Gastroesophageal sphincter (tissue), 4 donors: ENCODE measurements at regions not wholly inside any gene's neighbourhood (a gene's known extent, or its start where the extent isn't known, plus 50 kb on each side); places are given as distances from the start of the nearest gene placed in this dataset.

Source experiments
- ATAC-seq: fragments of 150-250 bp; one replicate; pipeline ENCODE4 v1.9.1; 2016; ENCODE audit warnings: mild to moderate bottlenecking, moderate library complexity
- H3K27ac ChIP-seq, 4 donors: fragments of 200-600 bp; sonication (generic) in 3 of 4; 1 replicate in 3 of 4; 2 replicates in 1 of 4; pipeline ENCODE4 v1.5.1; 2016 to 2019
- H3K27me3 ChIP-seq: fragments of 200-600 bp; sonication (generic); one replicate; pipeline ENCODE4 v1.5.1; 2019
- H3K36me3 ChIP-seq, 2 donors: fragments of 200-600 bp; sonication (generic); one replicate each; pipeline ENCODE4 v1.5.1; 2019; ENCODE audit warnings: control low read depth in 1 of 2
- H3K4me1 ChIP-seq, 3 donors: fragments of 200-600 bp; sonication (generic); 1 replicate in 2 of 3; 2 replicates in 1 of 3; pipeline ENCODE4 v1.5.1; 2016 to 2019; ENCODE audit warnings: control low read depth in 2 of 3
- H3K4me3 ChIP-seq, 2 donors: fragments of 200-600 bp; sonication (generic); one replicate each; pipeline ENCODE4 v1.5.1; 2019; ENCODE audit warnings: mild to moderate bottlenecking in 1 of 2, moderate library complexity in 1 of 2
- H3K9me3 ChIP-seq, 3 donors: fragments of 200-600 bp; sonication (generic); one replicate each; pipeline ENCODE4 v1.5.1; 2017 to 2019; ENCODE audit warnings: control low read depth in 2 of 3
- CTCF ChIP-seq, 4 experiments: fragments of 200-600 bp in 2 of 4; fragments of 450-650 bp in 2 of 4; sonication (generic) in 1 of 4; IDR thresholded peaks; one replicate each; pipeline ENCODE4 v1.5.1; 2017 to 2019; ENCODE audit warnings: antibody characterized with exemption in 4 of 4, mild to moderate bottlenecking in 2 of 4, moderate library complexity in 2 of 4
- EP300 ChIP-seq: sonication (generic); formaldehyde crosslinking; IDR thresholded peaks from one replicate; pipeline ENCODE4 v1.6.1; 2017; ENCODE audit warnings: antibody characterized with exemption, mild to moderate bottlenecking
- POLR2A ChIP-seq, 2 donors: fragments of 450-650 bp; IDR thresholded peaks; one replicate each; pipeline ENCODE4 v1.6.1; 2017; ENCODE audit warnings: antibody characterized with exemption in 2 of 2, mild to moderate bottlenecking in 2 of 2, moderate library complexity in 1 of 2
- POLR2AphosphoS5 ChIP-seq: sonication (generic); formaldehyde crosslinking; IDR thresholded peaks from one replicate; pipeline ENCODE4 v1.6.1; 2017; ENCODE audit warnings: antibody characterized with exemption
- WGBS, 2 donors: methylation state at CpG; one replicate each; pipeline ENCODE4 v1.1.5; 2018; ENCODE audit warnings: low coverage in 1 of 2; 5-methylcytosine and 5-hydroxymethylcytosine counted together

GRCh38 chr15:31897746-31898145 lies 132.6 kb upstream of the CHRNA7 start:
- TF ChIP-seq POLR2AphosphoS5 = no peak
- no peak for TF ChIP-seq CTCF (IDR thresholded peaks at IDR 0.05)
- no peak for TF ChIP-seq EP300
- TF ChIP-seq POLR2A (IDR thresholded peaks at IDR 0.05) = no peak
- H3K27me3 ChIP-seq = no peaks in the 10 kb centered on the region
- no peak overlapping the region for H3K27ac ChIP-seq
- no peak overlapping the region for H3K4me3 ChIP-seq
- ATAC-seq = no peak
- no peaks in the 10 kb centered on the region for H3K4me1 ChIP-seq
- H3K36me3 ChIP-seq = no peaks in the 10 kb centered on the region
- peaks cover 0 to 30% (median 0%) of the 10 kb centered on the region in 3 donors for H3K9me3 ChIP-seq

- Histone ChIP-seq H3K9me3 (peaks cover 0 to 28% (median 0%) of the 10 kb centered on the region in 3 donors), H3K27me3 (no peaks in the 10 kb centered on the region), H3K36me3 (no peaks in the 10 kb centered on the region), H3K27ac (no peak overlapping the region), H3K4me3 (no peak overlapping the region), H3K4me1 (no peaks in the 10 kb centered on the region)
- ATAC-seq = no peak
- TF ChIP-seq POLR2AphosphoS5 (no peak), POLR2A (IDR thresholded peaks at IDR 0.05) (no peak), CTCF (IDR thresholded peaks at IDR 0.05) (no peak), EP300 (no peak)
- WGBS, 2 donors = 93% methylated on average over 3 of the region's 3 CpGs; no CpG with 5 or more reads in 1 of the 2 donors
Measured at GRCh38 chr15:31901501-31901900, 128.8 kb upstream of the CHRNA7 start.

DNA sequence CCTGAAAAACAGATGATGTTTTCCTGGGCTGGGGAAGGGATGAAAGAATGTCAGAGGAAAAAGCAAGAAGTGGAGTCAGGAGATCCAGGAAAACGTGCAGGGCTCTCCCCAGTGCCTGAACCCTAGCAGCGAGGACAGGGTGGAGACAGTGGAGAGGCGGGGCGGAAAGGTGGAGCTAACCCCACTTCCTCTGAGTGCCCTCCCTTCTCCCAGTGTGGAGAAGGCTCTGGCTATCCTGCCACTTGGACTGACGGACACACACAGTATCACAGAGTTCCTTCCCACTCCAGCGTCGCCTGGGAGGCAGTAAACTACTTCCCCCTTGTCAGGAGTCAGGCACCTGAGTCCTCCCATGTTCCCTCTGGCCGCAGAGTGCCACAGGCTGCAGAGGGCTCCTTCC lies 125.3 kb upstream of the CHRNA7 start:
- peak; percentile 43 for ATAC-seq

GRCh38 chr15:31925541-31925940 lies 104.8 kb upstream of the CHRNA7 start:
- Histone ChIP-seq H3K9me3 (peaks cover 0 to 12% (median 0%) of the 10 kb centered on the region in 3 donors), H3K36me3 (no peaks in the 10 kb centered on the region), H3K27ac (no peak overlapping the region), H3K27me3 (peaks cover 9% of the 10 kb centered on the region), H3K4me3 (no peak overlapping the region), H3K4me1 (no peaks in the 10 kb centered on the region)
- 78 to 84% methylated on average over 9 of the region's 9 CpGs for WGBS, 2 donors
- no peak for ATAC-seq
- TF ChIP-seq EP300 (no peak), CTCF (IDR thresholded peaks at IDR 0.05) (no peak), POLR2A (IDR thresholded peaks at IDR 0.05) (no peak), POLR2AphosphoS5 (no peak)

More for the DNA sequence above, 125.3 kb upstream of the CHRNA7 start:
- no peak overlapping the region for H3K27ac ChIP-seq
- no peaks in the 10 kb centered on the region for H3K36me3 ChIP-seq
- WGBS, 2 donors = 10 to 35% methylated on average over 5 of the region's 8 CpGs
- H3K4me3 ChIP-seq = no peak overlapping the region
- no peaks in the 10 kb centered on the region for H3K27me3 ChIP-seq
- H3K4me1 ChIP-seq = no peaks in the 10 kb centered on the region
- TF ChIP-seq POLR2AphosphoS5 (no peak), CTCF (IDR thresholded peaks at IDR 0.05) (no peak), EP300 (no peak), POLR2A (IDR thresholded peaks at IDR 0.05) (no peak)
- H3K9me3 ChIP-seq = no peaks in the 10 kb centered on the region

DNA sequence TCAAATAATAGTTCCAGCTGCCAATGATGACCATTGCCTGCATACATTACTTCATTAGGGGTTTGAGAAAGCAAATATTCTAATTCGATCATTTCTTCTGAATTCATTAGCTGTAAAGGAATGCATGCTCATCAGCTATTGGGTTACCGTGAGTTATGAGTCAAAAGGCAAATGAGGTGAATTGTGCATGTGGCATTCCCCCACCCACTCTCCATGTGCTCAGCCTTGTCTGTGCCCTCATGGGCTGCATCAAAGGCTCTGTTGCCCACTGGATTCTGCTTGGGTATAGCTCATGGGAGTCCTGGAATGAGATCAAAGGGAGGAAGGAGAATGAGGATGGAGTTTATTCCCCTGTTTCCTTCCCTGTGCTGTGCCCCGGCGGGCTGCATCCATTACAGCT lies 99.3 kb upstream of the CHRNA7 start:
- WGBS, 2 donors = 73 to 82% methylated on average over 4 of the region's 4 CpGs
- ATAC-seq = no peak
- Histone ChIP-seq H3K27ac (no peak overlapping the region), H3K9me3 (no peaks in the 10 kb centered on the region), H3K36me3 (no peaks in the 10 kb centered on the region), H3K27me3 (peaks cover 6% of the 10 kb centered on the region), H3K4me3 (no peak overlapping the region), H3K4me1 (no peaks in the 10 kb centered on the region)
- no peak for TF ChIP-seq POLR2AphosphoS5
- TF ChIP-seq EP300 = no peak
- no peak for TF ChIP-seq POLR2A (IDR thresholded peaks at IDR 0.05)
- TF ChIP-seq CTCF (IDR thresholded peaks at IDR 0.05) = no peak
